Stimulated activated CD4-positive, alpha-beta T cell treated with anti-CD3 and anti-CD28 coated beads, Interleukin-12 subunit alpha, Interleukin-12 subunit beta, amount 100 ng/mL, for 48 hours (primary cell): ENCODE measurements at regions not wholly inside any gene's neighbourhood (a gene's known extent, or its start where the extent isn't known, plus 50 kb on each side); places are given as distances from the start of the nearest gene placed in this dataset.
"Not testable (repeated sequence)": the region's sequence is repeated elsewhere in the genome, so short reads cannot be mapped to it uniquely, and the experiment has no call there.

Experiments used
- DNase-seq, 3 donors: peaks; one replicate each; pipeline ENCODE4 v3.0.0-alpha.2; 2020; ENCODE audit warnings: low read depth in 2 of 3, low spot score in 1 of 3

DNA sequence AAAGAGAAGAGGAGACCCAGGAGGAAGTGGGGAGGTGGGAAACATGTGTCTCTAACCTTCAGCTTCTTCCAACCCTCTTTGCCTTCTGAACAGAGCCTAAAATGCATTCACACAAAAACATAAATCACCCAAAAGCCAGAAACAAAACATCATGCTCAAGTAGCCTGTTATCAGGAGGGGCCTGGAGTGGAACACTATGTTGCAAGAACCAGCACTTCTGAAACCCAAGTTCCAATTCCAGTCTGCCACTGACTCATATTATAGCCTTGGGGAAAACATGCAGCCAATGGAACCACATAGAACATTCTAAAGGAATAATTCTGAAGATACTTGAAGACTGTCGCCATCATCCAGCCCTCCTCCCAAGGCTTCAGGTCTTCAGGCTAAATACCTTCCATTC, 169.8 kb upstream of the PLXNC1 start:
- DNase-seq, result no peak

- DNase-seq, result no peak
Observed at GRCh38 chr12:93979189-93979588, 169.2 kb upstream of the PLXNC1 start.

DNA sequence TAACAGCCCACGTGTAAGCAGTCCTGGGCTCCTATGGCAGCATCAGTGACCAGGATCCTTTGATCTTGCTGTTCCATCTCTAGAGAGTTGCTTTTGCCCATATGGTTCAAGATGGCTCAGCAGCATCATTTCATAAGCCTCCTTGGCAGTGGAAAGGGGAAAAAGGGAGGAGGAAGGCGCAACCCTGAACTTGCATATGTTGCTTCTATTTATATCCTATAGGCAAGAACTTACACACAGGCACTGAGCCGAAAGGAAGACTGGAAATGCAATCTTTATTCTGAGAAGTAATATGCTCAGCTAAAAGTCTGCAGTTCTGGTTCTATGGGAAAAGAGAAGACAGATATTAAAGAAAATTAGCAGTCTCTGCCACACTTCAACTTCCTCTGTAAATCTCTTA, 167.7 kb upstream of the PLXNC1 start:
- no peak for DNase-seq

DNA sequence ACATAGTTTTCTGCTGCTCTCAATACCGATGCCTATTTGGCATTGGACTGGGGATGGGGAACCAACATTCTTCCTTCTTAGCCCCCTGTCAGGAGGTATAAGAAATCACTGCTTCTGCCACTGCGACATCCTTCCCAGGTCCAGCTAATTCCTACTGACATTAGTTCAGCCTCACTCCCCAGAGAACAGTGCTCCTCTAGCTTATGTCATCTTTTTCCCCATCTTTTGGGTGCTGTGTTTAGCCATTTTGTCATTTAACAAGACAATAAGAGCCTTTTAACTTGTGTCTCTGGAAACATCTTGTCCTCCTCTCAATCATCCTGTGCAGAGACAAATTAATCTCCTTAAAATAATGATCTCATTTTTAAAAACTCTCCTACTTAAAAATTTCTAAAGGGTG, 167.0 kb upstream of the PLXNC1 start:
- no peak for DNase-seq

DNA sequence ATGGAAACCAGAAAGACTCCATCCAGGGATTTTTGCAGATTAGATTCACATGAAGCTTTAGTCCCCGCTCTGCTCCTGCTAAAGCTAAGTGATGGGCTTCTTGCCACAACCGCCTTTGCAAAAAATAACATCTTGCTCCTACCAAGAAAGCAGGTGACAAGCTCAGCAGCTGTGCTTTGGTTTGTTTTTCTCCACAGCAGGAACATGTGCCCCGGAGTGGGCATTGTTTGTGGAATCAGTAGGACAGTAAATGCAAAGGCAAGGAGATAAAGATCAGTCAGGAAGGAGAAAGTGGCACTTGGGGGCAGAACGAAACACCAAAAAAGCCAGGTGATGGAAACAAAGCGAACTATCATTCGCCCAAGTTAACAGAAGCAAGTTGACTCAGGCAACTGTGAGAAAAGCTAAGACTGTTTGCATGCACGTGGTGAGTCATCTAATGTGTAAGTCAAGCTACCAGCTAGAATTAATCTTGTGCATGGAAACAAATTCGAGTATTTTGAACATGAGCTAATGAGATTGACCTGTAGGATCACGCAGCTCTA, 165.5 kb upstream of the PLXNC1 start:
- peak in 2 of 3 donors; percentile 11 to 24 for DNase-seq

DNA sequence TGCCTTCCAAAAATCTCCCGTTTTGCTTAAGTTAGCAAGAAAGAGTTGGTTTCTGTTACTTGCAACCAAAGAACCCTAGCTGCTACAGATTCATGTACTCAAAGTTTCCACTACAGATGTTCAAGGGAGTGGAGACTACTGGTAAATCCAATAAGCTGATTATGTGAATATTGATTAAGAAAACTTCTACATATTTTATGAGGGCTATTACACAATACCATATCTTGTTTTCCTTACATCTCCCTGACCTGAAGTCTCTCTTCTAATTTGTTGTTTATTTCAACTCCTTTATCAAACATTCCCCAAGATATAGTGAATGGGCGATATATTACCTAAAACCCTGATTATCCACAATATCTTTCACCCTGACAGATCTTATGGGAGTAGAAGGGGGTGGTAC, 164.4 kb upstream of the PLXNC1 start:
- DNase-seq, result no peak

- DNase-seq, result no peak
Observed at GRCh38 chr12:93989949-93990348, 158.4 kb upstream of the PLXNC1 start.

GRCh38 chr12:93990832-93991803, 157.3 kb upstream of the PLXNC1 start:
- DNase-seq, result no peak

GRCh38 chr12:93991829-93992461, 156.4 kb upstream of the PLXNC1 start:
- DNase-seq, result no peak

DNA sequence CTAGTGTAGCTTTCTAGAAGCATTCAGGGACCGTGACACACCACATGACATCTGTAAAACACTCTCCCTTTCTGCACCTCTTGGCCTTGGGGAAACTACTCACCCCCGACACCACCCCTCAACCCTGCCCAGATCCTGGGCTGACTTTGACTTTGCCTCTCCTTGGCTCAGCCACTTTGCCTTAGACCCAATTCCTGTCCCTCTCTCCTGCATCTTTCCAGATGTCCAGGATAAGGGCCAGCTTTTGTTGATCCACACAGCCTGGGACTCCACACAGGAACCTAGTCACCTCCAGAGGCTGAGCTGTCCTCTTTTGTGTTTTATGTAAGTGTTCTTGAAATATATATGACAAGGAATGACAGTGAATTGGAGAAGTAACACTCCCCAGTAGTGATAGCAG, 153.7 kb upstream of the PLXNC1 start:
- DNase-seq, result no peak

GRCh38 chr12:93996321-93996720, 152.1 kb upstream of the PLXNC1 start:
- DNase-seq, result no peak

- no peak for DNase-seq
Observed at GRCh38 chr12:94001691-94002090, 146.7 kb upstream of the PLXNC1 start.

GRCh38 chr12:94002925-94003324, 145.5 kb upstream of the PLXNC1 start:
- not testable (repeated sequence) for DNase-seq

DNA sequence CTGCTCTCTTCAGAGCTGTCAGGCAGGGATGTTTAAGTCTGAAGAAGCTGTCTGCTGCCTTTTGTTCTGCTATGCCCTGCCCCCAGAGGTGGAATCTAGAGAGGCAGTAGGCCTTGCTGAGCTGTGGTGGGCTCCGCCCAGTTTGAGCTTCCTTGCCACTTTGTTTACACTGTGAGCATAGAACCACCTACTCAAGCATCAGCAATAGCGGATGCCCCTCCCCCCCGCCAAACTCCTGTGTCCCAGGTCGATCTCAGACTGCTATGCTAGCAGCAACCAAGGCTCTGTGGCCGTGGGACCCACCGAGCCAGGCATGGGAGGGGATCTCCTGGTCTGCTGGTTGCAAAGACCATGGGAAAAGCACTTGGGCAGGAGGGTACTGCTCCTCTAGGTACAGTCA, 140.5 kb upstream of the PLXNC1 start:
- DNase-seq, result peak in 1 of 3 donors; percentile 12

DNA sequence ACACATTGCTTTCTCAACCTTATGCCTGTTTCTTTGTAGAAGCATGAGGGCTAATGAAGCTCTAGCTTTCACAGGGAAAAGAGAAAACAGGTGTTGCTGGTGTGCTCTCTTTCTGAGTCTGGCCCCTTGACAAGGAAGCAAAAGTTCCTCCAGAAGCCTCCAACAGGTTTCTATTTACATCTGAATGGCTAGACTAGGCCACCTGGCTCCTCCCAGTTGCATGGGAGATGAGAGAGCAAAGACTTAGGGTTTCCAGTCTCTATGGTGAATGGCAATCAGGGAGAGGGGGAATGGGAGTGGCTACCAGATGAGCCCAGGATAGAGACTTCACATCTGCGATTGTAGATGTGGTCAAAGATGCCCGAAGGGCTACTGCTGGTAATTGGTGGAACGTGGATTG, 138.1 kb upstream of the PLXNC1 start:
- DNase-seq, result no peak

DNA sequence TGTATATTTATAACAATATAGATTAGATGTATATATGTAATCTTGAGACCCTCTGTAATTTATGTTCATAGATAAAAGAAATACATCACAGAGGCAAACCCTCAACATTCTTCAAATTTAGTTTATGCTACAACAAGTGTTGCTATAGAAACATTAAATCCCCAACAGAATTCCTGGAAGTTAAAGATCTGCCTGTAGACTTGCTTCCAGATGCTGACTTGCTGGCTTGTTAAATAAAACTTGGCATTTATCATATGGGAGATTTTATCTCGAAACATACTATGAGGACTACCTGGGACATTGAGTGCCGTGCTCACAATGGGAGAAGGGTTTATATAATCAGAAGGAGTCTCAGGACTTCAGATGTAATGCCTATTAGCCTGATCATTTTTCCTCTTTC, 136.3 kb upstream of the PLXNC1 start:
- no peak for DNase-seq

DNA sequence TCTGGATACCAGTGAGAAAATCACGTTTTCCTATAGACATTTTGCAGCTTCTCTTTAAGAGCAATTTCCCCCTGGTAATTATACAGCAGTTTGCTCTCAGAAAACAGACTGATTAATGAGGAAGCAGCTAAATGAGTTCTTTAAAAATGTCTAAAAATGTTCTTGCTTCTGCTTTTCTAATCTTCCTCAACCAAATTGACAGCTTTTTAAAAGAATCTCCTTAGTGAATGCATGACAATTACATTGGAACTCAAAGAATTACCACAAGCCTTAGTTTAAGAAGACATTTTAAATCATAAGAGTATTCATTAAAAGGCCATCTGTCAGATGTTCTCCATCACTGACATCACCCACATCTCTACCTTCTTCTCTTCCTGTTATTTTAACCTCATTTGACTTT, 135.8 kb upstream of the PLXNC1 start:
- no peak for DNase-seq

- not testable (repeated sequence) for DNase-seq
Observed at GRCh38 chr12:94017247-94017646, 131.1 kb upstream of the PLXNC1 start.

- no peak for DNase-seq
Observed at GRCh38 chr12:94020335-94020734, 128.0 kb upstream of the PLXNC1 start.

DNA sequence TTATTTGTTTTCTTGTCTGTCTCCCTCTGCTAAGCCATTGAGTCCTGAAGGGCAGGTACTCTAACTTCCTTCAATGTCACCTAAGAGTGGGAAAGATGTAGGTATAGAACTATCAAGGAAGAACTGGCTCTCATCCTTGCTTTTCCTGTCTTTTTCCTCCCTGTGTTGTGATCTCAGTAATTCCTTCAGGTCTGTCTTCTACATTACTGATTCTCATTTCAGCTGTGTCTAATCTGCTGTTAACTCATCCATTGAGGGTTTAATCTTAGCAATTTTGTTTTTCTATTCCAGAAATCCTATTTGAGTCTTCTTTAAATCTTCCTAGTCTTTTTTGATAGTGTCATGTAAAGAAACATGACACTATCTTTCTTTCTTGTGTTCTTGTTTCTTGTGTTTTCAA, 124.5 kb upstream of the PLXNC1 start:
- no peak for DNase-seq

GRCh38 chr12:94025068-94025467, 123.3 kb upstream of the PLXNC1 start:
- DNase-seq, result no peak

DNA sequence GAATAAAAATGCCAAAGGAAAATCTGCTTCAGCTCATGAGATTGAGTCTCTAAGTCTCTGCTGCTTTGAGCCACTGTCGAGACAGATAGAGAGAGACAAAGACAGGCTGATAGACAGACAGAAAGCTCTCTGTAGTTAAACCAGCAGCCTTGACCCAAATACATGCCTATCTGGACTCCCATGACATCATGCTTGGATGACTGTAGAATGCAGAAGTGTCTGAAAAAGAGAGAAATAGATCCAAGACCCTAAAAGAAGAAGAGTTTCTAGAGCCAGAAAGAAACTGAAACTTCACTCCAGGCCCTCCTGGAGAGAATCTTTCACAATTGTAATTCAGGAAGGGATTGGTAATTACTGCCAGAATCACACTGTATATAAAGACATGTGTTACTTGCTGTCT, 122.6 kb upstream of the PLXNC1 start:
- DNase-seq, result no peak
